Neural cell (in vitro differentiated cells): ENCODE measurements at regions not wholly inside any gene's neighbourhood (a gene's known extent, or its start where the extent isn't known, plus 50 kb on each side); places are given as distances from the start of the nearest gene placed in this dataset.

Experiments used
- H2AFZ ChIP-seq: fragments of 200-600, 300-800 bp; sonication (generic), shearing (Covaris generic); 2 replicates; pipeline ENCODE4 v1.6.0; 2014; ENCODE audit warnings: low read depth, mild to moderate bottlenecking, antibody characterized with exemption, low read length, moderate library complexity
- H3F3A ChIP-seq: fragments of 200-600 bp; shearing (Covaris generic); 2 replicates; pipeline ENCODE4 v1.6.1; 2016; ENCODE audit warnings: mild to moderate bottlenecking, moderate library complexity, mixed read lengths, antibody characterized with exemption, low read length; ENCODE audit not compliant: insufficient read depth, poor library complexity, severe bottlenecking
- H3K27ac ChIP-seq: fragments of 200-600, 300-800 bp; sonication (generic), shearing (Covaris generic); 2 replicates; pipeline ENCODE4 v1.5.1; 2014; ENCODE audit warnings: mild to moderate bottlenecking, low read length, moderate library complexity
- H3K27me3 ChIP-seq: fragments of 300-800, 200-600 bp; sonication (generic), shearing (Covaris generic); 2 replicates; pipeline ENCODE4 v1.6.0; 2014; ENCODE audit warnings: mild to moderate bottlenecking, low read depth, low read length, moderate library complexity; ENCODE audit not compliant: insufficient read depth
- H3K36me3 ChIP-seq: fragments of 300-800, 200-600 bp; sonication (generic), shearing (Covaris generic); 2 replicates; pipeline ENCODE4 v1.5.1; 2014; ENCODE audit warnings: mild to moderate bottlenecking, antibody characterized with exemption, low read length, moderate library complexity; ENCODE audit not compliant: insufficient read depth
- H3K4me2 ChIP-seq: fragments of 300-800, 200-600 bp; sonication (generic), shearing (Covaris generic); 2 replicates; pipeline ENCODE4 v1.6.0; 2014; ENCODE audit warnings: mild to moderate bottlenecking, low read length
- H3K4me3 ChIP-seq: fragments of 300-800, 200-600 bp; sonication (generic), shearing (Covaris generic); 2 replicates; pipeline ENCODE4 v1.5.1; 2014; ENCODE audit warnings: mild to moderate bottlenecking, low read length, moderate library complexity
- H3K79me2 ChIP-seq: fragments of 200-600 bp; shearing (Covaris generic); replicated peaks from 2 replicates; pipeline ENCODE4 v1.6.0; 2014; ENCODE audit warnings: mild to moderate bottlenecking, low read length, moderate library complexity; ENCODE audit not compliant: insufficient read depth
- H3K9ac ChIP-seq: fragments of 300-800, 200-600 bp; sonication (generic), shearing (Covaris generic); 2 replicates; pipeline ENCODE4 v1.6.1; 2016; ENCODE audit warnings: mild to moderate bottlenecking, low read length, mixed read lengths
- H3K9me2 ChIP-seq: fragments of 200-600 bp; shearing (Covaris generic); 2 replicates; pipeline ENCODE4 v1.6.1; 2016; ENCODE audit warnings: mild to moderate bottlenecking, low read length, mixed read lengths; ENCODE audit not compliant: insufficient read depth
- H3K9me3 ChIP-seq: fragments of 200-600, 300-800 bp; sonication (generic), shearing (Covaris generic); 2 replicates; pipeline ENCODE4 v1.6.1; 2016; ENCODE audit warnings: mild to moderate bottlenecking, mixed run types, low read length, moderate library complexity, mixed read lengths
- H4K20me1 ChIP-seq: fragments of 200-600 bp; shearing (Covaris generic); 2 replicates; pipeline ENCODE4 v1.6.1; 2016; ENCODE audit warnings: mild to moderate bottlenecking, mixed run types; ENCODE audit not compliant: insufficient read depth
- CTCF ChIP-seq: fragments of 450-650 bp; IDR thresholded peaks from 2 replicates; pipeline ENCODE4 v1.5.1; 2014; ENCODE audit warnings: antibody characterized with exemption, mild to moderate bottlenecking, moderate library complexity; ENCODE audit not compliant: poor library complexity, severe bottlenecking
- EP300 ChIP-seq: fragments of 450-650 bp; conservative IDR thresholded peaks from 2 replicates; pipeline ENCODE4 v1.6.1; 2014; ENCODE audit warnings: antibody characterized with exemption, mild to moderate bottlenecking, moderate library complexity; ENCODE audit not compliant: poor library complexity, severe bottlenecking
- EZH2 ChIP-seq: fragments of 200-600, 300-800 bp; shearing (Covaris generic), sonication (generic); IDR thresholded peaks from 2 replicates; pipeline ENCODE4 v1.6.1; 2014; ENCODE audit warnings: antibody characterized with exemption, low read length, borderline replicate concordance, mild to moderate bottlenecking; ENCODE audit not compliant: insufficient read depth, poor library complexity, severe bottlenecking
- MXI1 ChIP-seq: fragments of 450-650 bp; conservative IDR thresholded peaks from 2 replicates; pipeline ENCODE4 v1.6.1; 2014; ENCODE audit warnings: antibody characterized with exemption, mild to moderate bottlenecking; ENCODE audit not compliant: poor library complexity, severe bottlenecking
- POLR2AphosphoS5 ChIP-seq: IDR thresholded peaks from 2 replicates; pipeline ENCODE4 v1.6.1; 2012
- RAD21 ChIP-seq: fragments of 450-650 bp; conservative IDR thresholded peaks from 2 replicates; pipeline ENCODE4 v1.6.1; 2014; ENCODE audit warnings: antibody characterized with exemption, mild to moderate bottlenecking, moderate library complexity
- REST ChIP-seq: IDR thresholded peaks from 2 replicates; pipeline ENCODE4 v1.6.1; 2012; ENCODE audit warnings: borderline replicate concordance
- SMC3 ChIP-seq: fragments of 450-650 bp; conservative IDR thresholded peaks from 2 replicates; pipeline ENCODE4 v1.6.1; 2014; ENCODE audit warnings: antibody characterized with exemption, mild to moderate bottlenecking, moderate library complexity; ENCODE audit not compliant: poor library complexity
- TAF1 ChIP-seq: IDR thresholded peaks from 2 replicates; pipeline ENCODE4 v1.6.1; 2012; ENCODE audit warnings: low read depth

- no peak overlapping the region for H3K9ac ChIP-seq
- no peak overlapping the region for H3K4me3 ChIP-seq
- TF ChIP-seq RAD21, result no peak
- no peak for TF ChIP-seq TAF1
- no peak for TF ChIP-seq SMC3
- no peak for TF ChIP-seq EP300
- TF ChIP-seq CTCF, result no peak
- TF ChIP-seq EZH2, result no peak
- TF ChIP-seq MXI1, result no peak
- TF ChIP-seq REST, result no peak
- TF ChIP-seq POLR2AphosphoS5, result no peak
These were observed 142.7 kb downstream of the PLPPR4 start for GRCh38 chr1:99407018-99407417.

GRCh38 chr1:99424087-99424486, 159.8 kb downstream of the PLPPR4 start:
- Histone ChIP-seq H3K27ac (no peak overlapping the region), H3K79me2 (no peaks in the 10 kb centered on the region), H3F3A (no peaks in the 10 kb centered on the region), H3K36me3 (no peaks in the 10 kb centered on the region), H3K9ac (no peak overlapping the region), H3K9me3 (no peaks in the 10 kb centered on the region), H3K4me2 (no peak overlapping the region), H3K4me3 (no peak overlapping the region), H2AFZ (no peak overlapping the region), H4K20me1 (no peaks in the 10 kb centered on the region), H3K9me2 (no peaks in the 10 kb centered on the region), H3K27me3 (no peaks in the 10 kb centered on the region)
- no peak for TF ChIP-seq REST
- TF ChIP-seq POLR2AphosphoS5, result no peak
- no peak for TF ChIP-seq SMC3
- no peak for TF ChIP-seq RAD21
- TF ChIP-seq MXI1, result no peak
- no peak for TF ChIP-seq TAF1
- no peak for TF ChIP-seq EP300
- no peak for TF ChIP-seq EZH2
- TF ChIP-seq CTCF, result no peak

More at GRCh38 chr1:99407018-99407417, 142.7 kb downstream of the PLPPR4 start:
- Histone ChIP-seq H3K79me2 (no peaks in the 10 kb centered on the region), H3F3A (no peaks in the 10 kb centered on the region), H3K4me2 (no peak overlapping the region), H3K36me3 (no peaks in the 10 kb centered on the region), H3K27me3 (no peaks in the 10 kb centered on the region), H2AFZ (no peak overlapping the region), H4K20me1 (no peaks in the 10 kb centered on the region), H3K9me3 (no peaks in the 10 kb centered on the region), H3K9me2 (no peaks in the 10 kb centered on the region), H3K27ac (no peak overlapping the region)
